Gastroesophageal sphincter (tissue), 4 donors: ENCODE measurements at regions not wholly inside any gene's neighbourhood (a gene's known extent, or its start where the extent isn't known, plus 50 kb on each side); places are given as distances from the start of the nearest gene placed in this dataset.

Source experiments
- ATAC-seq: fragments of 150-250 bp; one replicate; pipeline ENCODE4 v1.9.1; 2016; ENCODE audit warnings: mild to moderate bottlenecking, moderate library complexity
- H3K27ac ChIP-seq, 4 donors: fragments of 200-600 bp; sonication (generic) in 3 of 4; 1 replicate in 3 of 4; 2 replicates in 1 of 4; pipeline ENCODE4 v1.5.1; 2016 to 2019
- H3K27me3 ChIP-seq: fragments of 200-600 bp; sonication (generic); one replicate; pipeline ENCODE4 v1.5.1; 2019
- H3K36me3 ChIP-seq, 2 donors: fragments of 200-600 bp; sonication (generic); one replicate each; pipeline ENCODE4 v1.5.1; 2019; ENCODE audit warnings: control low read depth in 1 of 2
- H3K4me1 ChIP-seq, 3 donors: fragments of 200-600 bp; sonication (generic); 1 replicate in 2 of 3; 2 replicates in 1 of 3; pipeline ENCODE4 v1.5.1; 2016 to 2019; ENCODE audit warnings: control low read depth in 2 of 3
- H3K4me3 ChIP-seq, 2 donors: fragments of 200-600 bp; sonication (generic); one replicate each; pipeline ENCODE4 v1.5.1; 2019; ENCODE audit warnings: mild to moderate bottlenecking in 1 of 2, moderate library complexity in 1 of 2
- H3K9me3 ChIP-seq, 3 donors: fragments of 200-600 bp; sonication (generic); one replicate each; pipeline ENCODE4 v1.5.1; 2017 to 2019; ENCODE audit warnings: control low read depth in 2 of 3
- CTCF ChIP-seq, 4 experiments: fragments of 200-600 bp in 2 of 4; fragments of 450-650 bp in 2 of 4; sonication (generic) in 1 of 4; IDR thresholded peaks; one replicate each; pipeline ENCODE4 v1.5.1; 2017 to 2019; ENCODE audit warnings: antibody characterized with exemption in 4 of 4, mild to moderate bottlenecking in 2 of 4, moderate library complexity in 2 of 4
- EP300 ChIP-seq: sonication (generic); formaldehyde crosslinking; IDR thresholded peaks from one replicate; pipeline ENCODE4 v1.6.1; 2017; ENCODE audit warnings: antibody characterized with exemption, mild to moderate bottlenecking
- POLR2A ChIP-seq, 2 donors: fragments of 450-650 bp; IDR thresholded peaks; one replicate each; pipeline ENCODE4 v1.6.1; 2017; ENCODE audit warnings: antibody characterized with exemption in 2 of 2, mild to moderate bottlenecking in 2 of 2, moderate library complexity in 1 of 2
- POLR2AphosphoS5 ChIP-seq: sonication (generic); formaldehyde crosslinking; IDR thresholded peaks from one replicate; pipeline ENCODE4 v1.6.1; 2017; ENCODE audit warnings: antibody characterized with exemption
- WGBS, 2 donors: methylation state at CpG; one replicate each; pipeline ENCODE4 v1.1.5; 2018; ENCODE audit warnings: low coverage in 1 of 2; 5-methylcytosine and 5-hydroxymethylcytosine counted together

GRCh38 chr1:164177118-164177517, 381.9 kb upstream of the PBX1 start:
- Histone ChIP-seq H3K4me3 (no peak overlapping the region), H3K27ac (no peak overlapping the region), H3K36me3 (no peaks in the 10 kb centered on the region), H3K4me1 (no peaks in the 10 kb centered on the region), H3K27me3 (no peaks in the 10 kb centered on the region), H3K9me3 (no peaks in the 10 kb centered on the region)
- TF ChIP-seq POLR2AphosphoS5 (no peak), EP300 (no peak)
- no peak for ATAC-seq
- WGBS, 2 donors, result 86 to 90% methylated on average over 2 of the region's 2 CpGs

- H3K27ac ChIP-seq, result no peak overlapping the region
- ATAC-seq, result no peak
- no peaks in the 10 kb centered on the region for H3K27me3 ChIP-seq
- H3K4me3 ChIP-seq, result no peak overlapping the region
- H3K9me3 ChIP-seq, result no peaks in the 10 kb centered on the region
- no peak for TF ChIP-seq EP300
- TF ChIP-seq POLR2A (IDR thresholded peaks at IDR 0.05), result no peak
- TF ChIP-seq CTCF (IDR thresholded peaks at IDR 0.05), result no peak
- TF ChIP-seq POLR2AphosphoS5, result no peak
- no peaks in the 10 kb centered on the region for H3K36me3 ChIP-seq
- no peaks in the 10 kb centered on the region for H3K4me1 ChIP-seq
These were observed 378.2 kb upstream of the PBX1 start for GRCh38 chr1:164180824-164181223.

GRCh38 chr1:164183854-164184635, 374.9 kb upstream of the PBX1 start:
- TF ChIP-seq POLR2AphosphoS5, result no peak
- TF ChIP-seq EP300, result no peak
- TF ChIP-seq CTCF (IDR thresholded peaks at IDR 0.05), result no peak
- no peak for TF ChIP-seq POLR2A (IDR thresholded peaks at IDR 0.05)
- 77 to 92% methylated on average over 4 of the region's 4 CpGs for WGBS, 2 donors
- H3K9me3 ChIP-seq, result no peaks in the 10 kb centered on the region
- ATAC-seq, result no peak
- H3K4me3 ChIP-seq, result no peak overlapping the region
- no peak overlapping the region for H3K27ac ChIP-seq
- no peaks in the 10 kb centered on the region for H3K4me1 ChIP-seq
- H3K27me3 ChIP-seq, result no peaks in the 10 kb centered on the region
- H3K36me3 ChIP-seq, result no peaks in the 10 kb centered on the region

- no peak overlapping the region for H3K27ac ChIP-seq
- 86 to 87% methylated on average over 3 to 5 of the region's 5 CpGs for WGBS, 2 donors
- no peaks in the 10 kb centered on the region for H3K9me3 ChIP-seq
- H3K4me3 ChIP-seq, result no peak overlapping the region
- H3K4me1 ChIP-seq, result no peaks in the 10 kb centered on the region
- no peak for ATAC-seq
- TF ChIP-seq POLR2A (IDR thresholded peaks at IDR 0.05) (no peak), CTCF (IDR thresholded peaks at IDR 0.05) (no peak), POLR2AphosphoS5 (no peak), EP300 (no peak)
- no peaks in the 10 kb centered on the region for H3K27me3 ChIP-seq
- no peaks in the 10 kb centered on the region for H3K36me3 ChIP-seq
These were observed 372.1 kb upstream of the PBX1 start for GRCh38 chr1:164186881-164187280.

DNA sequence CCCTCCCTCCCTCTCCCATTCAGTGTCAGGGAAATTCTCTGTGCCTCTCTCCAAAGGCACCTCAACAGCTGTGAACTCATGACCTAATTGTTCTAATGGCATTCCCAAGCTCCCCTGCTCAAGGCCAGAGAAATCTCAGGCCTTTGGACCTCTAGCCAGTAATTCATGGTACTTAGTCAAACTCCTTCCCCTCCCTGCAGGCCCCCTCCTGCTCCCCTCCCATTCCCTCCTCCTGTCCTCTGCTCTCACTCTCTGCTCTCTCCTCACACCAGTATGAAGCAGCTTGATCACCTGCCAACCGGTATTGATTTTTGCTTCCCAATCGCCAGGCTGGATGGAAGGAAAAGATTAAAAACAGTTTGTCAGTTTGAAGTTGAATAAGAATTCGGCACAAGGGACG, 370.5 kb upstream of the PBX1 start:
- WGBS, 2 donors, result 30 to 55% methylated on average over 2 of the region's 4 CpGs

More for the DNA sequence above, 370.5 kb upstream of the PBX1 start:
- Histone ChIP-seq H3K27ac (no peak overlapping the region), H3K36me3 (no peaks in the 10 kb centered on the region), H3K27me3 (no peaks in the 10 kb centered on the region), H3K4me1 (no peaks in the 10 kb centered on the region), H3K4me3 (no peak overlapping the region), H3K9me3 (peaks cover 0 to 5% (median 0%) of the 10 kb centered on the region in 3 donors)
- TF ChIP-seq POLR2AphosphoS5 (no peak), CTCF (IDR thresholded peaks at IDR 0.05) (no peak), EP300 (no peak), POLR2A (IDR thresholded peaks at IDR 0.05) (no peak)
- ATAC-seq, result no peak
